Keratinocyte (primary cell): ENCODE measurements at regions not wholly inside any gene's neighbourhood (a gene's known extent, or its start where the extent isn't known, plus 50 kb on each side); places are given as distances from the start of the nearest gene placed in this dataset.

ENCODE experiments used
- DNase-seq: peaks from one replicate; pipeline ENCODE4 v3.0.0-alpha.2; 2011; ENCODE audit warnings: low read depth, missing footprints, low spot score
- FAIRE-seq: peaks from 2 replicates; lab custom pipeline; 2011; peaks lifted over from hg19 to GRCh38; lab: Jason Lieb, UNC
- H2AFZ ChIP-seq: 2 replicates; pipeline ENCODE4 v1.6.0; 2012; ENCODE audit warnings: low read length, control low read depth, inconsistent platforms; ENCODE audit not compliant: control insufficient read depth
- H3K27ac ChIP-seq: 2 replicates; pipeline ENCODE4 v1.5.1; 2011; ENCODE audit warnings: low read length; ENCODE audit not compliant: control insufficient read depth, insufficient read depth
- H3K27me3 ChIP-seq: 3 replicates; pipeline ENCODE4 v1.6.0; 2011; ENCODE audit warnings: low read length; ENCODE audit not compliant: control insufficient read depth, insufficient read depth; ENCODE audit errors: extremely low read depth
- H3K36me3 ChIP-seq, 2 experiments: 2 replicates in 1 of 2; 3 replicates in 1 of 2; pipeline ENCODE4 v1.5.1; 2011; ENCODE audit warnings: low read length in 2 of 2, mild to moderate bottlenecking in 1 of 2; ENCODE audit not compliant: control insufficient read depth in 2 of 2, insufficient read depth in 2 of 2; ENCODE audit errors: extremely low read depth in 1 of 2
- H3K4me1 ChIP-seq: 3 replicates; pipeline ENCODE4 v1.5.1; 2011; ENCODE audit warnings: low read length; ENCODE audit not compliant: control insufficient read depth, insufficient read depth; ENCODE audit errors: extremely low read depth
- H3K4me2 ChIP-seq: 3 replicates; pipeline ENCODE4 v1.6.0; 2011; ENCODE audit warnings: low read depth, low read length; ENCODE audit not compliant: control insufficient read depth, insufficient read depth; ENCODE audit errors: extremely low read depth
- H3K4me3 ChIP-seq, 3 experiments: fragments of 200-600 bp in 1 of 3; sonication (generic) in 1 of 3; 2 replicates in 2 of 3; 3 replicates in 1 of 3; pipeline ENCODE4 v1.5.1; 2011 to 2016; ENCODE audit warnings: low read length in 3 of 3, mild to moderate bottlenecking in 3 of 3, control low read depth in 2 of 3, inconsistent platforms in 1 of 3, low read depth in 1 of 3, mixed read lengths in 1 of 3, mixed run types in 1 of 3, moderate library complexity in 1 of 3; ENCODE audit not compliant: control insufficient read depth in 2 of 3, insufficient read depth in 2 of 3; ENCODE audit errors: extremely low read depth in 1 of 3
- H3K79me2 ChIP-seq: 2 replicates; pipeline ENCODE4 v1.6.0; 2012; ENCODE audit warnings: low read length; ENCODE audit not compliant: control insufficient read depth, insufficient read depth
- H3K9ac ChIP-seq: 3 replicates; pipeline ENCODE4 v1.6.0; 2011; ENCODE audit warnings: low read length; ENCODE audit not compliant: control insufficient read depth, insufficient read depth; ENCODE audit errors: extremely low read depth
- H3K9me1 ChIP-seq: 3 replicates; pipeline ENCODE4 v1.6.0; 2011; ENCODE audit warnings: low read length; ENCODE audit not compliant: control insufficient read depth, insufficient read depth; ENCODE audit errors: extremely low read depth
- H3K9me3 ChIP-seq: 2 replicates; pipeline ENCODE4 v1.5.1; 2012; ENCODE audit warnings: low read depth, low read length; ENCODE audit not compliant: control insufficient read depth
- H4K20me1 ChIP-seq: 3 replicates; pipeline ENCODE4 v1.6.0; 2011; ENCODE audit warnings: low read length; ENCODE audit not compliant: control insufficient read depth, insufficient read depth; ENCODE audit errors: extremely low read depth
- EZH2 ChIP-seq: IDR thresholded peaks from one replicate; pipeline ENCODE4 v1.6.1; 2012; ENCODE audit warnings: inconsistent platforms, mild to moderate bottlenecking, low read length, moderate library complexity
- dilution Hi-C: fragments of 300-500 bp; cut with MboI; formaldehyde crosslinking; loops from one replicate; pipeline ENCODE4 v1.7.0; 2020; ENCODE audit warnings: low sequenced_read_pairs; ENCODE audit not compliant: extremely low pct_ligation_motif_present
- TF ChIP-seq, protein P1 (sequence below), 3 experiments: IDR thresholded peaks in 1 of 3; conservative IDR thresholded peaks in 1 of 3; optimal IDR thresholded peaks in 1 of 3; 2 replicates in 2 of 3; 3 replicates in 1 of 3; pipeline versions ENCODE3 to v1.5.1; 2011; ENCODE audit warnings: low read length in 3 of 3, mild to moderate bottlenecking in 3 of 3, moderate library complexity in 2 of 3, control low read depth in 1 of 3, inconsistent platforms in 1 of 3; ENCODE audit not compliant: insufficient read depth in 2 of 3; ENCODE audit errors: extremely low read depth in 1 of 3

GRCh38 chr12:59093073-59093772, 172.9 kb upstream of the LRIG3 start:
- dilution Hi-C loops, result no loop called here
- TF ChIP-seq, protein P1, sequence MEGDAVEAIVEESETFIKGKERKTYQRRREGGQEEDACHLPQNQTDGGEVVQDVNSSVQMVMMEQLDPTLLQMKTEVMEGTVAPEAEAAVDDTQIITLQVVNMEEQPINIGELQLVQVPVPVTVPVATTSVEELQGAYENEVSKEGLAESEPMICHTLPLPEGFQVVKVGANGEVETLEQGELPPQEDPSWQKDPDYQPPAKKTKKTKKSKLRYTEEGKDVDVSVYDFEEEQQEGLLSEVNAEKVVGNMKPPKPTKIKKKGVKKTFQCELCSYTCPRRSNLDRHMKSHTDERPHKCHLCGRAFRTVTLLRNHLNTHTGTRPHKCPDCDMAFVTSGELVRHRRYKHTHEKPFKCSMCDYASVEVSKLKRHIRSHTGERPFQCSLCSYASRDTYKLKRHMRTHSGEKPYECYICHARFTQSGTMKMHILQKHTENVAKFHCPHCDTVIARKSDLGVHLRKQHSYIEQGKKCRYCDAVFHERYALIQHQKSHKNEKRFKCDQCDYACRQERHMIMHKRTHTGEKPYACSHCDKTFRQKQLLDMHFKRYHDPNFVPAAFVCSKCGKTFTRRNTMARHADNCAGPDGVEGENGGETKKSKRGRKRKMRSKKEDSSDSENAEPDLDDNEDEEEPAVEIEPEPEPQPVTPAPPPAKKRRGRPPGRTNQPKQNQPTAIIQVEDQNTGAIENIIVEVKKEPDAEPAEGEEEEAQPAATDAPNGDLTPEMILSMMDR (optimal IDR thresholded peaks at IDR 0.05 in 1 of 3, IDR thresholded peaks at IDR 0.05 in 1 of 3, conservative IDR thresholded peaks at IDR 0.05 in 1 of 3; ENCODE audit: extremely low read depth in 1 of 3, insufficient read depth in 2 of 3, low read length in 3 of 3), result no peak
- TF ChIP-seq EZH2, result no peak
- Histone ChIP-seq H3K27ac (no peak overlapping the region), H3K4me3 (no peak overlapping the region), H3K4me2 (no peak overlapping the region), H3K9me1 (no peaks in the 10 kb centered on the region), H4K20me1 (no peaks in the 10 kb centered on the region), H3K79me2 (no peaks in the 10 kb centered on the region), H3K9me3 (no peaks in the 10 kb centered on the region), H3K4me1 (peaks cover 10% of the 10 kb centered on the region), H3K36me3 (no peaks in the 10 kb centered on the region), H3K9ac (no peak overlapping the region), H2AFZ (no peak overlapping the region), H3K27me3 (no peaks in the 10 kb centered on the region)
- DNase-seq, result no peak
- no peak for FAIRE-seq

DNA sequence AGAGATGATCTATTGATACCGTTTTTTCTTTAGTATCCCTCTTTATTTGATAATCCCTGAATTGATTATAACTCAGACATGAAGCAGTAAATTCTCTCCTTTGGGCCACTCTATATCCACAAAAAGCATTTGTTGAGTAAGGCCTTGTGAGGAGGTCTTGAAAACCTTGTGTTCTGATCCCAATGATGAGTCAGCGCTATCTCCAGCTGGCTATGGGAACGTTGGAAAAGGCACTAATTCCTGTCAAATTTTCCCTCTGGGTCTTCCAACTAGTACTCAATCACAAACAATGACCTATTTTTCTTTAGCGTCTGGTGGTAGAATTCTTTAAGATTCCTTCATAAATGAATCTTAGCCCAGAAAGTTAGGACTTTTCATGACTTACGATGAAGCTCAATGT, 168.4 kb upstream of the LRIG3 start:
- no peak overlapping the region for H2AFZ ChIP-seq
- FAIRE-seq, result no peak

More for the DNA sequence above, 168.4 kb upstream of the LRIG3 start:
- Histone ChIP-seq H3K79me2 (no peaks in the 10 kb centered on the region), H3K36me3 (no peaks in the 10 kb centered on the region), H3K9ac (no peak overlapping the region), H3K27me3 (no peaks in the 10 kb centered on the region), H3K9me1 (no peaks in the 10 kb centered on the region), H3K9me3 (no peaks in the 10 kb centered on the region), H3K4me3 (no peak overlapping the region), H4K20me1 (no peaks in the 10 kb centered on the region), H3K4me2 (no peak overlapping the region), H3K4me1 (peaks cover 21% of the 10 kb centered on the region), H3K27ac (no peak overlapping the region)
- dilution Hi-C loops, result no loop called here
- DNase-seq, result no peak
- TF ChIP-seq, protein P1 (optimal IDR thresholded peaks at IDR 0.05 in 1 of 3, IDR thresholded peaks at IDR 0.05 in 1 of 3, conservative IDR thresholded peaks at IDR 0.05 in 1 of 3; ENCODE audit: extremely low read depth in 1 of 3, insufficient read depth in 2 of 3, low read length in 3 of 3), result no peak
- no peak for TF ChIP-seq EZH2
